Neural progenitor cell (in vitro differentiated cells): ENCODE measurements at regions not wholly inside any gene's neighbourhood (a gene's known extent, or its start where the extent isn't known, plus 50 kb on each side); places are given as distances from the start of the nearest gene placed in this dataset.

Experiments
- DNase-seq: peaks from one replicate; pipeline ENCODE4 v3.0.0-alpha.2; 2016; ENCODE audit warnings: low spot score
- H2AFZ ChIP-seq: fragments of 200-600 bp; sonication (generic); replicated peaks from 2 replicates; pipeline ENCODE4 v1.6.1; 2016; ENCODE audit warnings: antibody characterized with exemption
- H3F3A ChIP-seq: fragments of 200-600 bp; sonication (generic); 2 replicates; pipeline ENCODE4 v1.6.1; 2016; ENCODE audit warnings: antibody characterized with exemption, low read depth
- H3K27ac ChIP-seq: fragments of 200-600 bp; sonication (generic); 2 replicates; pipeline ENCODE4 v1.5.1; 2016; ENCODE audit warnings: mild to moderate bottlenecking
- H3K27me3 ChIP-seq: fragments of 200-600 bp; sonication (generic); 2 replicates; pipeline ENCODE4 v1.6.1; 2016; ENCODE audit warnings: mild to moderate bottlenecking, moderate library complexity
- H3K36me3 ChIP-seq: fragments of 200-600 bp; sonication (generic); 2 replicates; pipeline ENCODE4 v1.5.1; 2016
- H3K4me1 ChIP-seq: fragments of 200-600 bp; sonication (generic); 2 replicates; pipeline ENCODE4 v1.6.1; 2016; ENCODE audit warnings: mixed run types
- H3K4me2 ChIP-seq: fragments of 200-600 bp; sonication (generic); 2 replicates; pipeline ENCODE4 v1.6.1; 2016
- H3K4me3 ChIP-seq: fragments of 200-600 bp; sonication (generic); 2 replicates; pipeline ENCODE4 v1.5.1; 2016
- H3K79me2 ChIP-seq: fragments of 200-600 bp; sonication (generic); 2 replicates; pipeline ENCODE4 v1.6.1; 2016; ENCODE audit warnings: low read depth
- H3K9ac ChIP-seq: fragments of 200-600 bp; sonication (generic); 2 replicates; pipeline ENCODE4 v1.6.1; 2016
- H3K9me3 ChIP-seq: fragments of 200-600 bp; sonication (generic); 2 replicates; pipeline ENCODE4 v1.5.1; 2016; ENCODE audit warnings: low read depth
- H4K20me1 ChIP-seq: fragments of 200-600 bp; sonication (generic); 2 replicates; pipeline ENCODE4 v1.6.1; 2016; ENCODE audit warnings: low read depth
- H3K27ac Mint-ChIP-seq: 3 replicates; pipeline ENCODE4 v1.8.0; 2021; ENCODE audit warnings: mixed read lengths
- H3K27me3 Mint-ChIP-seq: 2 replicates; pipeline ENCODE4 v1.8.0; 2022; ENCODE audit warnings: low read depth, mild to moderate bottlenecking, inconsistent platforms, moderate library complexity, mixed read lengths; ENCODE audit not compliant: insufficient read depth
- H3K36me3 Mint-ChIP-seq: 3 replicates; pipeline ENCODE4 v1.8.0; 2021; ENCODE audit warnings: mixed read lengths
- H3K4me1 Mint-ChIP-seq: 3 replicates; pipeline ENCODE4 v1.8.0; 2021; ENCODE audit warnings: mixed read lengths
- H3K4me3 Mint-ChIP-seq: 3 replicates; pipeline ENCODE4 v1.8.0; 2021; ENCODE audit warnings: mild to moderate bottlenecking, moderate library complexity, mixed read lengths
- H3K9me3 Mint-ChIP-seq: 3 replicates; pipeline ENCODE4 v1.8.0; 2020; ENCODE audit warnings: mixed read lengths
- EZH2 ChIP-seq: fragments of 200-600 bp; sonication (generic); IDR thresholded peaks from 2 replicates; pipeline ENCODE4 v1.6.1; 2017; ENCODE audit warnings: antibody characterized with exemption, mild to moderate bottlenecking, moderate library complexity
- EZH2phosphoT487 ChIP-seq: fragments of 200-600 bp; sonication (generic); IDR thresholded peaks from 2 replicates; pipeline ENCODE4 v1.6.1; 2017; ENCODE audit warnings: antibody characterized with exemption
- TF ChIP-seq, protein P1 (sequence below): fragments of 200-600 bp; sonication (generic); IDR thresholded peaks from 2 replicates; pipeline ENCODE4 v1.5.1; 2017; ENCODE audit warnings: antibody characterized with exemption, mild to moderate bottlenecking

DNA sequence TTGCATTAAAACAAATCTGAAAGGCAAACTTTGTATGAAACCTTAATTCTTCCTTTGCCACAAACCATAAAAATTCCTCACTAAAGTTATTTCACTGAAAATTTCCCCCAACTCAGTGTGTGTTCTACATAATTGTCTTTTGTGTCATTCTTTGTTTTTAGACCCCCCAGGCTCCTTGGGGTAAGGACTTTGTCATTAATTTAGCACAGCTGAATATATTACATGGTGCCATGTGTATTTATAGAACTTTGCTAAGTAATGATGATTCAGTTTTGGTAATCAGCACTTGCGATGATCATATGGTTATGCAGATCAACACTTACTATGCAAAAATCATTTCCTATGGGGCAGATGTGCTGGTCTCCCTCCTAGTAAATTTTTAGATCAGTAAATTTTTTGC is 712.1 kb upstream of the MEF2C start:
- Histone ChIP-seq H3K9me3 (no peaks in the 10 kb centered on the region), H3K4me1 (no peaks in the 10 kb centered on the region), H2AFZ (no peak overlapping the region), H3K4me2 (no peak overlapping the region), H4K20me1 (no peaks in the 10 kb centered on the region), H3F3A (no peaks in the 10 kb centered on the region), H3K27ac (no peak overlapping the region), H3K4me3 (no peak overlapping the region), H3K27me3 (no peaks in the 10 kb centered on the region), H3K36me3 (no peaks in the 10 kb centered on the region), H3K79me2 (no peaks in the 10 kb centered on the region), H3K9ac (no peak overlapping the region)
- no peak overlapping the region for H3K27ac Mint-ChIP-seq
- peaks cover 4% of the 10 kb centered on the region for H3K9me3 Mint-ChIP-seq
- no peak overlapping the region for H3K4me3 Mint-ChIP-seq
- no peak for TF ChIP-seq EZH2
- TF ChIP-seq, protein P1, sequence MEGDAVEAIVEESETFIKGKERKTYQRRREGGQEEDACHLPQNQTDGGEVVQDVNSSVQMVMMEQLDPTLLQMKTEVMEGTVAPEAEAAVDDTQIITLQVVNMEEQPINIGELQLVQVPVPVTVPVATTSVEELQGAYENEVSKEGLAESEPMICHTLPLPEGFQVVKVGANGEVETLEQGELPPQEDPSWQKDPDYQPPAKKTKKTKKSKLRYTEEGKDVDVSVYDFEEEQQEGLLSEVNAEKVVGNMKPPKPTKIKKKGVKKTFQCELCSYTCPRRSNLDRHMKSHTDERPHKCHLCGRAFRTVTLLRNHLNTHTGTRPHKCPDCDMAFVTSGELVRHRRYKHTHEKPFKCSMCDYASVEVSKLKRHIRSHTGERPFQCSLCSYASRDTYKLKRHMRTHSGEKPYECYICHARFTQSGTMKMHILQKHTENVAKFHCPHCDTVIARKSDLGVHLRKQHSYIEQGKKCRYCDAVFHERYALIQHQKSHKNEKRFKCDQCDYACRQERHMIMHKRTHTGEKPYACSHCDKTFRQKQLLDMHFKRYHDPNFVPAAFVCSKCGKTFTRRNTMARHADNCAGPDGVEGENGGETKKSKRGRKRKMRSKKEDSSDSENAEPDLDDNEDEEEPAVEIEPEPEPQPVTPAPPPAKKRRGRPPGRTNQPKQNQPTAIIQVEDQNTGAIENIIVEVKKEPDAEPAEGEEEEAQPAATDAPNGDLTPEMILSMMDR: no peak
- no peak for TF ChIP-seq EZH2phosphoT487
- H3K4me1 Mint-ChIP-seq: no peaks in the 10 kb centered on the region
- DNase-seq: no peak
- no peaks in the 10 kb centered on the region for H3K36me3 Mint-ChIP-seq
- no peaks in the 10 kb centered on the region for H3K27me3 Mint-ChIP-seq

DNA sequence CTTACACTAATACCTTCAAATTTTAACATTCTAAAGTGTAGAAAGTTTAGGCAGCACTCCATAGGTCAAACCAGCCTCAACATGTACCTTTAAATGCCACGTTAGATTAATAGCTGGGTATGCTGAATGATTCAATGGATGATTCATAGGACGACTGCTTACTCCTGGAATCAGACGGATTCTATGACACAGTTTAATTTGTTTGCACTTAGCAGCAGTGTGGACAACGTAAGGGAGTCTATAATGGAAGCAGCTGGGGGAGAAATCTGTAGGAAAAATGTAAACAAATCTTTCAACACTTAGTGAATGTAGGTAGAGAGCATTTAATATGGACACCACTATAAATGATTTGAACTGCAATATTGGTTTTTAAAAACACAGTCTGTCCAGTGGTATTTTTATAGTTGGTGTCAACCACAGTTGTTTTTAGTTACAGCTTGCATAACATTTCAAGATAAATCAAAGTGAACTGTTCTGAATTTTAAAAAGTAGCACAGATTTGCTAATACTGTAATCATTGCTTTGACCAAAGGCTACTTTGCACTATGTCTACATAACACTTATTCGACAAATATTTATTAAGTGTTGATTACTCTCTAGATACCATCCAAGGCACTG is 701.5 kb upstream of the MEF2C start:
- H3K4me3 ChIP-seq: no peak overlapping the region
- H3K9me3 ChIP-seq: no peaks in the 10 kb centered on the region
- H3K4me2 ChIP-seq: no peak overlapping the region
- Mint-ChIP-seq H3K27ac (no peak overlapping the region), H3K27me3 (no peaks in the 10 kb centered on the region), H3K36me3 (no peaks in the 10 kb centered on the region), H3K9me3 (no peaks in the 10 kb centered on the region), H3K4me1 (no peaks in the 10 kb centered on the region), H3K4me3 (no peak overlapping the region)
- DNase-seq: no peak
- TF ChIP-seq, protein P1: no peak
- TF ChIP-seq EZH2 (no peak), EZH2phosphoT487 (no peak)
- H3K4me1 ChIP-seq: no peaks in the 10 kb centered on the region
- H3K9ac ChIP-seq: no peak overlapping the region
- H3K27ac ChIP-seq: no peak overlapping the region
- H3K27me3 ChIP-seq: no peaks in the 10 kb centered on the region
- H2AFZ ChIP-seq: no peak overlapping the region
- no peaks in the 10 kb centered on the region for H3K36me3 ChIP-seq
- H3K79me2 ChIP-seq: no peaks in the 10 kb centered on the region
- H4K20me1 ChIP-seq: no peaks in the 10 kb centered on the region
- no peaks in the 10 kb centered on the region for H3F3A ChIP-seq

DNA sequence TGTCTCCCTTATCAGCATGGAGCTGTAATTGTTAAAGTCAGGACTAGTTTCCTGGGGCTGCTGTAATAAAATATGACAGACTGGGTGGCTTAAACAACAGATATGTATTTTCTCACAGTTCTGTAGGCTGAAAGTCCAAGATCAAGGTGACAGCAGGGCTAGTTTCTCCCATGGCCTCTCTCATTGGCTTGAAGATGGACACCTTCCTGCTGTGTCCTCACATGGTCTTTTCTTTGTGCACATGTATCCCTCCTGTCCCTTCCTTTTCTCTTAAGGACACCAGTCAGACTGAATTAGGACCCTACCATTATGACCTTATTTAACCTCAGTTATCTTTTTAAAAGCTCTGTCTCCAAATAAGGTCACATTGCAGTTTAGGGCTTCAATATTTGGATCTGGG is 700.5 kb upstream of the MEF2C start:
- H3K36me3 Mint-ChIP-seq: no peaks in the 10 kb centered on the region
- Histone ChIP-seq H3K79me2 (no peaks in the 10 kb centered on the region), H3K27ac (no peak overlapping the region), H3K4me3 (no peak overlapping the region), H3K36me3 (no peaks in the 10 kb centered on the region), H3K4me2 (no peak overlapping the region), H3F3A (no peaks in the 10 kb centered on the region), H3K4me1 (no peaks in the 10 kb centered on the region), H3K9ac (no peak overlapping the region), H3K9me3 (no peaks in the 10 kb centered on the region), H4K20me1 (no peaks in the 10 kb centered on the region), H3K27me3 (no peaks in the 10 kb centered on the region), H2AFZ (no peak overlapping the region)
- no peak overlapping the region for H3K4me3 Mint-ChIP-seq
- H3K27ac Mint-ChIP-seq: no peak overlapping the region
- no peak for DNase-seq
- no peaks in the 10 kb centered on the region for H3K27me3 Mint-ChIP-seq
- no peaks in the 10 kb centered on the region for H3K9me3 Mint-ChIP-seq
- no peak for TF ChIP-seq EZH2
- H3K4me1 Mint-ChIP-seq: no peaks in the 10 kb centered on the region

DNA sequence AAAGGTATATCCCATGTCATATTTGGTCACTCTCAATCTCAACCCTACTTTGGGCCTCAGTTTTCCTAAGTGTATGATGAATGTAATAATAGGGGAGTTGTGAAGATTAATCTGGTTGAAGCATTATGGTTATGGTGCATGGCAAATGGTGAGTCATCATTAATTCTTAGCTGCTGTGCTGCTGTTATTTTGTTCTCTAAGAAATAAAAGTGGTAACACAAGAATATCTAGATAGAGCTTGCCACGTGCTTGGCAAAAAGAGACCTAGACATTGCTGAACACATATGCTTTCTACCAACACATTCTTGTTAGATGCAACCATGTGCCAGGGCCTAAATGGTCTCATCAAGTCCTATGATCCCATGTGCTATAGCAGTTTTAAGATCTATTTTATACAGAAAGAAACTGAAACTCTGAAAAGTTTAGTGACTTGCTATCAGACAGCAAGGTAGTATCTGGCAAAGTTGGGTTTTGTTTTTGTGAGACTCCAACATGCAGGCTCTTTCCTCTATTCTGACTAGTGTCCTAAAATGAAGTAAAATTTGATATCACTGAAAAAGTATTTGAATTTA is 699.9 kb upstream of the MEF2C start:
- Histone ChIP-seq H3K79me2 (no peaks in the 10 kb centered on the region), H3K4me2 (no peak overlapping the region), H3F3A (no peaks in the 10 kb centered on the region), H3K27ac (no peak overlapping the region), H3K9me3 (no peaks in the 10 kb centered on the region), H3K36me3 (no peaks in the 10 kb centered on the region), H3K4me3 (no peak overlapping the region), H3K9ac (no peak overlapping the region), H2AFZ (no peak overlapping the region), H3K27me3 (no peaks in the 10 kb centered on the region), H3K4me1 (no peaks in the 10 kb centered on the region), H4K20me1 (no peaks in the 10 kb centered on the region)
- H3K9me3 Mint-ChIP-seq: no peaks in the 10 kb centered on the region
- no peak overlapping the region for H3K4me3 Mint-ChIP-seq
- no peaks in the 10 kb centered on the region for H3K27me3 Mint-ChIP-seq
- no peak overlapping the region for H3K27ac Mint-ChIP-seq
- DNase-seq: no peak
- TF ChIP-seq, protein P1: no peak
- TF ChIP-seq EZH2 (no peak), EZH2phosphoT487 (no peak)
- no peaks in the 10 kb centered on the region for H3K4me1 Mint-ChIP-seq
- H3K36me3 Mint-ChIP-seq: no peaks in the 10 kb centered on the region
